Muscle layer of colon (tissue), 2 donors: ENCODE measurements at regions not wholly inside any gene's neighbourhood (a gene's known extent, or its start where the extent isn't known, plus 50 kb on each side); places are given as distances from the start of the nearest gene placed in this dataset.
"Not testable (repeated sequence)": the region's sequence is repeated elsewhere in the genome, so short reads cannot be mapped to it uniquely, and the experiment has no call there.

Source experiments
- H3K27ac ChIP-seq: one replicate; pipeline ENCODE4 v1.7.0; 2013; ENCODE audit warnings: low read depth, mild to moderate bottlenecking, low read length, moderate library complexity
- H3K27me3 ChIP-seq, 2 donors: one replicate each; pipeline ENCODE4 v1.7.0; 2013; ENCODE audit warnings: low read length in 2 of 2, mild to moderate bottlenecking in 2 of 2; ENCODE audit not compliant: insufficient read depth in 2 of 2, control insufficient read depth in 1 of 2
- H3K36me3 ChIP-seq: one replicate; pipeline ENCODE4 v1.7.0; 2013; ENCODE audit warnings: mild to moderate bottlenecking, low read length; ENCODE audit not compliant: insufficient read depth
- H3K4me1 ChIP-seq: one replicate; pipeline ENCODE4 v1.7.0; 2013; ENCODE audit warnings: mild to moderate bottlenecking, low read length; ENCODE audit not compliant: insufficient read depth
- H3K4me3 ChIP-seq, 2 donors: one replicate each; pipeline ENCODE4 v1.7.0; 2013; ENCODE audit warnings: low read length in 2 of 2, low read depth in 1 of 2, mild to moderate bottlenecking in 1 of 2, moderate library complexity in 1 of 2
- H3K9ac ChIP-seq: one replicate; pipeline ENCODE4 v1.7.0; 2013; ENCODE audit warnings: low read length
- H3K9me3 ChIP-seq: one replicate; pipeline ENCODE4 v1.7.0; 2013; ENCODE audit warnings: mild to moderate bottlenecking, low read length
- donor health status: abdominal sarcoma.
- donor health status: Adenocarcinoma of cecum.

- Histone ChIP-seq H3K27me3 (no peaks in the 10 kb centered on the region), H3K9me3 (no peaks in the 10 kb centered on the region), H3K4me3 (no peak overlapping the region), H3K36me3 (no peaks in the 10 kb centered on the region), H3K27ac (no peak overlapping the region), H3K4me1 (no peaks in the 10 kb centered on the region), H3K9ac (no peak overlapping the region)
Observed at GRCh38 chr7:19293431-19293830, 148.2 kb upstream of the FERD3L start.

GRCh38 chr7:19290968-19291367 is 145.7 kb upstream of the FERD3L start:
- H3K4me3 ChIP-seq = no peak overlapping the region
- no peak overlapping the region for H3K27ac ChIP-seq
- H3K27me3 ChIP-seq = no peaks in the 10 kb centered on the region
- no peaks in the 10 kb centered on the region for H3K9me3 ChIP-seq
- H3K4me1 ChIP-seq = no peaks in the 10 kb centered on the region
- no peaks in the 10 kb centered on the region for H3K36me3 ChIP-seq
- no peak overlapping the region for H3K9ac ChIP-seq

GRCh38 chr7:19290066-19290465 is 144.8 kb upstream of the FERD3L start:
- Histone ChIP-seq H3K27me3 (no peaks in the 10 kb centered on the region), H3K9ac (no peak overlapping the region), H3K4me1 (no peaks in the 10 kb centered on the region), H3K36me3 (no peaks in the 10 kb centered on the region), H3K4me3 (no peak overlapping the region), H3K9me3 (no peaks in the 10 kb centered on the region), H3K27ac (no peak overlapping the region)

GRCh38 chr7:19284596-19285300 is 139.5 kb upstream of the FERD3L start:
- Histone ChIP-seq H3K4me1 (no peaks in the 10 kb centered on the region), H3K36me3 (no peaks in the 10 kb centered on the region), H3K4me3 (no peak overlapping the region), H3K27ac (no peak overlapping the region), H3K9ac (no peak overlapping the region), H3K9me3 (no peaks in the 10 kb centered on the region), H3K27me3 (no peaks in the 10 kb centered on the region)

- Histone ChIP-seq H3K9ac (no peak overlapping the region), H3K4me3 (no peak overlapping the region), H3K9me3 (no peaks in the 10 kb centered on the region), H3K36me3 (no peaks in the 10 kb centered on the region), H3K27me3 (no peaks in the 10 kb centered on the region), H3K27ac (no peak overlapping the region), H3K4me1 (no peaks in the 10 kb centered on the region)
Observed at GRCh38 chr7:19284136-19284535, 138.9 kb upstream of the FERD3L start.

- Histone ChIP-seq H3K4me3 (no peak overlapping the region), H3K9me3 (no peaks in the 10 kb centered on the region), H3K36me3 (no peaks in the 10 kb centered on the region), H3K4me1 (no peaks in the 10 kb centered on the region), H3K27me3 (no peaks in the 10 kb centered on the region), H3K27ac (no peak overlapping the region), H3K9ac (no peak overlapping the region)
Observed at GRCh38 chr7:19275000-19275399, 129.8 kb upstream of the FERD3L start.

GRCh38 chr7:19272329-19272728 is 127.1 kb upstream of the FERD3L start:
- not testable (repeated sequence) for H3K27me3 ChIP-seq, H3K4me3 ChIP-seq, H3K9me3 ChIP-seq, H3K9ac ChIP-seq, H3K27ac ChIP-seq, H3K4me1 ChIP-seq, H3K36me3 ChIP-seq

GRCh38 chr7:19269301-19269700 is 124.1 kb upstream of the FERD3L start:
- Histone ChIP-seq H3K4me3 (no peak overlapping the region), H3K9me3 (no peaks in the 10 kb centered on the region), H3K9ac (no peak overlapping the region), H3K36me3 (no peaks in the 10 kb centered on the region), H3K4me1 (no peaks in the 10 kb centered on the region), H3K27ac (no peak overlapping the region), H3K27me3 (no peaks in the 10 kb centered on the region)

- Histone ChIP-seq H3K4me1 (no peaks in the 10 kb centered on the region), H3K27ac (no peak overlapping the region), H3K27me3 (no peaks in the 10 kb centered on the region), H3K4me3 (no peak overlapping the region), H3K36me3 (no peaks in the 10 kb centered on the region), H3K9ac (no peak overlapping the region), H3K9me3 (no peaks in the 10 kb centered on the region)
Observed at GRCh38 chr7:19268737-19269136, 123.5 kb upstream of the FERD3L start.

GRCh38 chr7:19262826-19263225 is 117.6 kb upstream of the FERD3L start:
- Histone ChIP-seq H3K36me3 (no peaks in the 10 kb centered on the region), H3K9ac (no peak overlapping the region), H3K27ac (no peak overlapping the region), H3K9me3 (no peaks in the 10 kb centered on the region), H3K4me3 (no peak overlapping the region), H3K4me1 (no peaks in the 10 kb centered on the region), H3K27me3 (no peaks in the 10 kb centered on the region)

GRCh38 chr7:19249281-19249680 is 104.1 kb upstream of the FERD3L start:
- Histone ChIP-seq H3K27me3 (no peaks in the 10 kb centered on the region), H3K4me3 (no peak overlapping the region), H3K36me3 (no peaks in the 10 kb centered on the region), H3K27ac (no peak overlapping the region), H3K9me3 (no peaks in the 10 kb centered on the region), H3K4me1 (no peaks in the 10 kb centered on the region), H3K9ac (no peak overlapping the region)

GRCh38 chr7:19248681-19249080 is 103.5 kb upstream of the FERD3L start:
- H3K4me1 ChIP-seq = no peaks in the 10 kb centered on the region
- no peaks in the 10 kb centered on the region for H3K27me3 ChIP-seq

More at GRCh38 chr7:19248681-19249080, 103.5 kb upstream of the FERD3L start:
- H3K9me3 ChIP-seq = no peaks in the 10 kb centered on the region
- H3K9ac ChIP-seq = no peak overlapping the region
- no peak overlapping the region for H3K27ac ChIP-seq
- no peak overlapping the region for H3K4me3 ChIP-seq
- H3K36me3 ChIP-seq = no peaks in the 10 kb centered on the region
